WTC11 (cell line): ENCODE measurements at regions not wholly inside any gene's neighbourhood (a gene's known extent, or its start where the extent isn't known, plus 50 kb on each side); places are given as distances from the start of the nearest gene placed in this dataset.

Source experiments
- ATAC-seq: fragments of 200-7000 bp; cut with Tn5 transposase; 2 replicates; pipeline ENCODE4 v1.10.0; 2021; ENCODE audit warnings: mild to moderate bottlenecking, moderate library complexity
- CTCF ChIA-PET: fragments of 300-600 bp; sonication (Branson Sonifier 250); formaldehyde crosslinking; loops from one replicate; lab custom pipeline; 2021; ENCODE audit warnings: antibody characterized with exemption; lab: Charles Lee
- POLR2A ChIA-PET: fragments of 350-600 bp; sonication (Branson Sonifier 250); formaldehyde crosslinking; loops from one replicate; lab custom pipeline; 2021; ENCODE audit warnings: antibody characterized with exemption; lab: Charles Lee
- DNase-seq: peaks from one replicate; pipeline ENCODE4 v3.0.0; 2021; ENCODE audit warnings: low spot score
- H3K27ac Mint-ChIP-seq: 2 replicates; pipeline ENCODE4 v1.8.0; 2021; ENCODE audit warnings: mixed read lengths
- H3K27me3 Mint-ChIP-seq: 2 replicates; pipeline ENCODE4 v1.8.0; 2021; ENCODE audit warnings: low read depth, mild to moderate bottlenecking, moderate library complexity, mixed read lengths
- H3K36me3 Mint-ChIP-seq: 2 replicates; pipeline ENCODE4 v1.8.0; 2021; ENCODE audit warnings: mixed read lengths
- H3K4me1 Mint-ChIP-seq: 2 replicates; pipeline ENCODE4 v1.8.0; 2022; ENCODE audit warnings: mixed read lengths
- H3K4me3 Mint-ChIP-seq: 2 replicates; pipeline ENCODE4 v1.8.0; 2021; ENCODE audit warnings: mild to moderate bottlenecking, moderate library complexity, mixed read lengths
- H3K9me3 Mint-ChIP-seq: 2 replicates; pipeline ENCODE4 v1.8.0; 2021; ENCODE audit warnings: mixed read lengths
- ARID4B ChIP-seq: sonication (generic); formaldehyde crosslinking; IDR thresholded peaks from 2 replicates; pipeline ENCODE4 v1.8.0; 2023; ENCODE audit warnings: missing genetic modification reagents, mild to moderate bottlenecking, borderline replicate concordance
- ELF4 ChIP-seq: sonication (generic); formaldehyde crosslinking; IDR thresholded peaks from 2 replicates; pipeline ENCODE4 v1.8.1; 2022; ENCODE audit warnings: low read depth, mild to moderate bottlenecking, moderate library complexity, missing genetic modification reagents
- EMX1 ChIP-seq: fragments of 250-450 bp; sonication (Bioruptor Pico); IDR thresholded peaks from 2 replicates; pipeline ENCODE4 v1.8.0; 2021; ENCODE audit warnings: mild to moderate bottlenecking
- ETV6 ChIP-seq: sonication (generic); formaldehyde crosslinking; IDR thresholded peaks from 2 replicates; pipeline ENCODE4 v1.8.1; 2022; ENCODE audit warnings: mild to moderate bottlenecking, missing genetic modification reagents
- FOXJ3 ChIP-seq: sonication (generic); formaldehyde crosslinking; IDR thresholded peaks from 2 replicates; pipeline ENCODE4 v1.9.0; 2021; ENCODE audit warnings: missing genetic modification reagents, mild to moderate bottlenecking, borderline replicate concordance
- GRHL2 ChIP-seq: fragments of 250-450 bp; sonication (Bioruptor Pico); IDR thresholded peaks from 2 replicates; pipeline ENCODE4 v1.8.0; 2022; ENCODE audit warnings: mild to moderate bottlenecking, moderate library complexity; ENCODE audit not compliant: insufficient replicate concordance, severe bottlenecking
- NR3C1 ChIP-seq: sonication (generic); formaldehyde crosslinking; conservative IDR thresholded peaks from 2 replicates; pipeline ENCODE4 v1.8.1; 2023; ENCODE audit warnings: low read depth, mild to moderate bottlenecking, missing genetic modification reagents
- OVOL2 ChIP-seq: fragments of 250-450 bp; sonication (Bioruptor Pico); IDR thresholded peaks from 2 replicates; pipeline ENCODE4 v1.9.0; 2021; ENCODE audit warnings: mild to moderate bottlenecking, borderline replicate concordance
- SMAD4 ChIP-seq: sonication (generic); formaldehyde crosslinking; IDR thresholded peaks from 2 replicates; pipeline ENCODE4 v1.8.0; 2022; ENCODE audit warnings: mild to moderate bottlenecking, missing genetic modification reagents
- TCF7 ChIP-seq: sonication (generic); formaldehyde crosslinking; IDR thresholded peaks from 2 replicates; pipeline ENCODE4 v1.8.0; 2022; ENCODE audit warnings: mild to moderate bottlenecking, low read depth, missing genetic modification reagents, moderate library complexity
- ZNF232 ChIP-seq: sonication (generic); formaldehyde crosslinking; IDR thresholded peaks from 2 replicates; pipeline ENCODE4 v1.8.0; 2022; ENCODE audit warnings: mild to moderate bottlenecking, missing genetic modification reagents
- ZNF317 ChIP-seq: sonication (generic); formaldehyde crosslinking; IDR thresholded peaks from 2 replicates; pipeline ENCODE4 v1.8.1; 2023; ENCODE audit warnings: low read depth, mild to moderate bottlenecking, moderate library complexity, missing genetic modification reagents, borderline replicate concordance
- ZNF396 ChIP-seq: fragments of 250-450 bp; sonication (Bioruptor Pico); IDR thresholded peaks from 2 replicates; pipeline ENCODE4 v1.8.0; 2021; ENCODE audit warnings: mild to moderate bottlenecking, moderate library complexity, borderline replicate concordance
- ZNF671 ChIP-seq: fragments of 250-450 bp; sonication (Bioruptor Pico); IDR thresholded peaks from 2 replicates; pipeline ENCODE4 v1.8.0; 2021; ENCODE audit warnings: mild to moderate bottlenecking
- TF ChIP-seq, protein P1 (sequence below): fragments of 200-600 bp; IDR thresholded peaks from 2 replicates; pipeline ENCODE4 v1.8.0; 2022; ENCODE audit warnings: antibody characterized with exemption

DNA sequence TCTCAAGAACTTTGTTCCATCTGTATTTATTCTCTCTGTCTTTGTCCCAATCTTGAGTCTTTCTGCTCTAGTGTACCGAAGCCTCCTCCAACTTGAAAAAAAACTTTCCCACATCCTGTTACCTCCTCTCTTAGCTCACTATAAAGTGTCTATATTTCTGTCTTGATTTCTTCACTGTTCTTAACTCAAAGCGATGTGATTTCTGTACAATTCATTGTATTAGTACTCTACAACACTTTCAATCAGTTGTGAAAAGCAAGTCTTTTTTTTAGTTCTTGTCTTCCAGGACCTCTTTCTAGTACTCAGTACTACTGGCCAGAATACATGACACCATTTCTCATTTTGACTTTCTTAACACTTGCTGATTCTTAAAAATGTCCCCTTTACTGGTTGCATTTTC lies 353.5 kb upstream of the SATB1 start:
- DNase-seq: no peak
- Mint-ChIP-seq H3K4me3 (no peak overlapping the region), H3K36me3 (no peaks in the 10 kb centered on the region), H3K27me3 (no peaks in the 10 kb centered on the region)
- CTCF ChIA-PET: interaction anchor here (0.6 kb wide), 1 partner anchor 223 kb away, joined by 3 read pairs; no protein-coding TSS in a partner anchor
- TF ChIP-seq NR3C1 (CRISPR knock-in tag) (no peak), ZNF317 (CRISPR knock-in tag) (no peak), ZNF232 (CRISPR knock-in tag) (no peak), SMAD4 (CRISPR knock-in tag) (no peak), FOXJ3 (no peak), ZNF396 (CRISPR knock-in tag) (no peak), ELF4 (CRISPR knock-in tag) (no peak)
- TF ChIP-seq, all 79 proteins: peak for 0
- no peak overlapping the region for H3K27ac Mint-ChIP-seq
- no peaks in the 10 kb centered on the region for H3K9me3 Mint-ChIP-seq
- ATAC-seq: no peak
- peaks cover 33% of the 10 kb centered on the region for H3K4me1 Mint-ChIP-seq
- POLR2A ChIA-PET: no interaction called here

DNA sequence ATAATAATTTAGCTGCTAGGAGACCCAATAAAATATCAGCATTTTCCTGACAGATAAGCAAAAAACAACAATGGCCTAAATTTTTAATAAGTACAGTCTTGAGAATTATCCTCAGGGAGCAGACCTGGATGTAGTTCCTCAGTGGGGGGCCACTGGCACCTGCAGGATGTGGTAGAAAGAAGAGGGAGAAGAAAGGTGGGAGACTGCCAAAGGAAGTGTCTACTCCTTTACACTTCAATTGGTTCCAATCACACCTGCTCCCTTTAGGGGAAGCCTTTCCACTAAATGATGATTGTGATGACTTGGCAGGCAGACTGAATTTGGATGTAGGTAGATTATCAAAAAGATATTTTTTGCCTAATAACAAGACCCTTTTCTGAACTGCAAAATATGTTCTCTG lies 353.0 kb upstream of the SATB1 start:
- Mint-ChIP-seq H3K4me1 (peaks cover 35% of the 10 kb centered on the region), H3K9me3 (no peaks in the 10 kb centered on the region), H3K27ac (no peak overlapping the region), H3K4me3 (no peak overlapping the region), H3K27me3 (no peaks in the 10 kb centered on the region), H3K36me3 (no peaks in the 10 kb centered on the region)
- TF ChIP-seq, protein P1, sequence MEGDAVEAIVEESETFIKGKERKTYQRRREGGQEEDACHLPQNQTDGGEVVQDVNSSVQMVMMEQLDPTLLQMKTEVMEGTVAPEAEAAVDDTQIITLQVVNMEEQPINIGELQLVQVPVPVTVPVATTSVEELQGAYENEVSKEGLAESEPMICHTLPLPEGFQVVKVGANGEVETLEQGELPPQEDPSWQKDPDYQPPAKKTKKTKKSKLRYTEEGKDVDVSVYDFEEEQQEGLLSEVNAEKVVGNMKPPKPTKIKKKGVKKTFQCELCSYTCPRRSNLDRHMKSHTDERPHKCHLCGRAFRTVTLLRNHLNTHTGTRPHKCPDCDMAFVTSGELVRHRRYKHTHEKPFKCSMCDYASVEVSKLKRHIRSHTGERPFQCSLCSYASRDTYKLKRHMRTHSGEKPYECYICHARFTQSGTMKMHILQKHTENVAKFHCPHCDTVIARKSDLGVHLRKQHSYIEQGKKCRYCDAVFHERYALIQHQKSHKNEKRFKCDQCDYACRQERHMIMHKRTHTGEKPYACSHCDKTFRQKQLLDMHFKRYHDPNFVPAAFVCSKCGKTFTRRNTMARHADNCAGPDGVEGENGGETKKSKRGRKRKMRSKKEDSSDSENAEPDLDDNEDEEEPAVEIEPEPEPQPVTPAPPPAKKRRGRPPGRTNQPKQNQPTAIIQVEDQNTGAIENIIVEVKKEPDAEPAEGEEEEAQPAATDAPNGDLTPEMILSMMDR: no peak
- no peak for DNase-seq
- no peak for ATAC-seq
- ChIA-PET POLR2A (no interaction called here), CTCF (no interaction called here)

GRCh38 chr3:18775501-18775900 lies 350.4 kb upstream of the SATB1 start:
- Mint-ChIP-seq H3K27me3 (no peaks in the 10 kb centered on the region), H3K4me1 (peaks cover 35% of the 10 kb centered on the region)
- CTCF ChIA-PET: interaction anchor here (1.0 kb wide), 1 partner anchor 216 kb away, joined by 3 read pairs; no protein-coding TSS in a partner anchor

More at GRCh38 chr3:18775501-18775900, 350.4 kb upstream of the SATB1 start:
- no peaks in the 10 kb centered on the region for H3K9me3 Mint-ChIP-seq
- H3K27ac Mint-ChIP-seq: no peak overlapping the region
- DNase-seq (no peak), ATAC-seq (no peak)
- no peaks in the 10 kb centered on the region for H3K36me3 Mint-ChIP-seq
- no peak overlapping the region for H3K4me3 Mint-ChIP-seq
- POLR2A ChIA-PET: no interaction called here
- TF ChIP-seq TCF7 (CRISPR knock-in tag) (no peak), ZNF671 (CRISPR knock-in tag) (no peak), ARID4B (CRISPR knock-in tag) (no peak), OVOL2 (CRISPR knock-in tag) (no peak), GRHL2 (no peak), EMX1 (CRISPR knock-in tag) (no peak), ETV6 (no peak)
- TF ChIP-seq, protein P1: no peak
